ENCODE measurements at regions not wholly inside any gene's neighbourhood (a gene's known extent, or its start where the extent isn't known, plus 50 kb on each side); places are given as distances from the start of the nearest gene placed in this dataset.

DNA sequence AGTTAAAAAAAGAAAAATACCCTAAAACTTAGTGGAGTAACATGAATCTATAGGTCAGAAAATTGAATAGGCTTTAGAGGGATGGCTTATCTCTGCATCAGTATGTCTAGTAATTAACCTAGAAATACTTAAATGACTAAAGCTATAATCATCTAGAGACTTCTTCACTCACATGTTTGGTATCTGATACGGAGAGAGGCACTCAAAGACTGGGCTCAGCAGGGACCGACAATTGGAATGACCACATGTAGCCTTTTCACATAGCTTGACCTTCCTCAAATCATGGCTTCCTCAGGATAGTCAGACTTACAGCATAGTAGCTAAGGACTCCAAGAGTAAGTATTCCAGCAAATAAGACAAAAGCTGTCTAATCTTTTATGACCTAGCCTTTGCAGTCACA lies 105.3 kb upstream of the RORB start:
- H3K4me1 ChIP-seq: no peaks in the 10 kb centered on the region

DNA sequence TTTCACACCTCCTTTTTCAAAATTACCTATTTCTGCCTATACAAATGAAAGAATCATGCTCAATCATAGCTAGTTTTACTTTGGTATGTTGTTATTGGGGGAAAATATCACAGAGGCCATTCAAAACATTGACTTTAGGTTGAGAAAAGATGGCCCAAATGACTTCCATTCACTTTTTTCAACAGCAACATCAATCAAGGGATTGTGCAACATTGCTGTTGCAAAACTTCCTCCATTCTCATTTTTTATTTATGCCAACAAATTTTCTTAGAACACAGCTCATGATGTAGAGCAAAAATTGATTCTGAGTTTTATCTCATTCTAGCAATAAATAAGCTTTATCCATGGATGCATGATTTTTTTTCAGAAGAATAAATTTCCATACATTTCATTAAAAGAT lies 93.6 kb upstream of the RORB start:
- Mint-ChIP-seq H3K27me3 (ENCODE audit: insufficient read depth, low read depth) (no peaks in the 10 kb centered on the region), H3K4me1 (peaks cover 5% of the 10 kb centered on the region), H3K36me3 (no peaks in the 10 kb centered on the region), H3K4me3 (no peak overlapping the region), H3K9me3 (peaks cover 19% of the 10 kb centered on the region), H3K27ac (no peak overlapping the region)
- no peaks in the 10 kb centered on the region for H3K36me3 ChIP-seq
- H3K4me2 ChIP-seq: no peak overlapping the region
- H3K27me3 ChIP-seq: no peaks in the 10 kb centered on the region
- H3K4me1 ChIP-seq: no peaks in the 10 kb centered on the region
- no peak overlapping the region for H3K27ac ChIP-seq
- no peak overlapping the region for H3K4me3 ChIP-seq
- H2AFZ ChIP-seq (replicated peaks): no peak overlapping the region
- H3K9me3 ChIP-seq (ENCODE audit: low read depth): peaks cover 7% of the 10 kb centered on the region
- TF ChIP-seq EZH2 (IDR thresholded peaks at IDR 0.05): no peak
- TF ChIP-seq, protein P1, sequence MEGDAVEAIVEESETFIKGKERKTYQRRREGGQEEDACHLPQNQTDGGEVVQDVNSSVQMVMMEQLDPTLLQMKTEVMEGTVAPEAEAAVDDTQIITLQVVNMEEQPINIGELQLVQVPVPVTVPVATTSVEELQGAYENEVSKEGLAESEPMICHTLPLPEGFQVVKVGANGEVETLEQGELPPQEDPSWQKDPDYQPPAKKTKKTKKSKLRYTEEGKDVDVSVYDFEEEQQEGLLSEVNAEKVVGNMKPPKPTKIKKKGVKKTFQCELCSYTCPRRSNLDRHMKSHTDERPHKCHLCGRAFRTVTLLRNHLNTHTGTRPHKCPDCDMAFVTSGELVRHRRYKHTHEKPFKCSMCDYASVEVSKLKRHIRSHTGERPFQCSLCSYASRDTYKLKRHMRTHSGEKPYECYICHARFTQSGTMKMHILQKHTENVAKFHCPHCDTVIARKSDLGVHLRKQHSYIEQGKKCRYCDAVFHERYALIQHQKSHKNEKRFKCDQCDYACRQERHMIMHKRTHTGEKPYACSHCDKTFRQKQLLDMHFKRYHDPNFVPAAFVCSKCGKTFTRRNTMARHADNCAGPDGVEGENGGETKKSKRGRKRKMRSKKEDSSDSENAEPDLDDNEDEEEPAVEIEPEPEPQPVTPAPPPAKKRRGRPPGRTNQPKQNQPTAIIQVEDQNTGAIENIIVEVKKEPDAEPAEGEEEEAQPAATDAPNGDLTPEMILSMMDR (IDR thresholded peaks at IDR 0.05): no peak
- no peak for TF ChIP-seq EZH2phosphoT487 (IDR thresholded peaks at IDR 0.05)
- no peaks in the 10 kb centered on the region for H4K20me1 ChIP-seq (ENCODE audit: low read depth)
- no peak overlapping the region for H3K9ac ChIP-seq
- no peaks in the 10 kb centered on the region for H3K79me2 ChIP-seq (ENCODE audit: low read depth)
- no peaks in the 10 kb centered on the region for H3F3A ChIP-seq (ENCODE audit: low read depth)
- DNase-seq (ENCODE audit: low spot score): no peak

More for the DNA sequence above, 105.3 kb upstream of the RORB start:
- H3K4me3 Mint-ChIP-seq: no peak overlapping the region
- no peak overlapping the region for H2AFZ ChIP-seq (replicated peaks)
- DNase-seq (ENCODE audit: low spot score): no peak
- H4K20me1 ChIP-seq (ENCODE audit: low read depth): no peaks in the 10 kb centered on the region
- H3K36me3 Mint-ChIP-seq: no peaks in the 10 kb centered on the region
- H3K36me3 ChIP-seq: no peaks in the 10 kb centered on the region
- no peak overlapping the region for H3K4me3 ChIP-seq
- H3K79me2 ChIP-seq (ENCODE audit: low read depth): no peaks in the 10 kb centered on the region
- no peak overlapping the region for H3K27ac Mint-ChIP-seq
- H3K27me3 ChIP-seq: no peaks in the 10 kb centered on the region
- H3K4me1 Mint-ChIP-seq: no peaks in the 10 kb centered on the region
- no peaks in the 10 kb centered on the region for H3K27me3 Mint-ChIP-seq (ENCODE audit: insufficient read depth, low read depth)
- H3K4me2 ChIP-seq: no peak overlapping the region
- no peaks in the 10 kb centered on the region for H3K9me3 Mint-ChIP-seq
- no peaks in the 10 kb centered on the region for H3F3A ChIP-seq (ENCODE audit: low read depth)
- no peak overlapping the region for H3K9ac ChIP-seq
- H3K9me3 ChIP-seq (ENCODE audit: low read depth): no peaks in the 10 kb centered on the region
- TF ChIP-seq EZH2 (IDR thresholded peaks at IDR 0.05) (no peak), EZH2phosphoT487 (IDR thresholded peaks at IDR 0.05) (no peak)
- TF ChIP-seq, protein P1 (IDR thresholded peaks at IDR 0.05): no peak
- no peak overlapping the region for H3K27ac ChIP-seq

DNA sequence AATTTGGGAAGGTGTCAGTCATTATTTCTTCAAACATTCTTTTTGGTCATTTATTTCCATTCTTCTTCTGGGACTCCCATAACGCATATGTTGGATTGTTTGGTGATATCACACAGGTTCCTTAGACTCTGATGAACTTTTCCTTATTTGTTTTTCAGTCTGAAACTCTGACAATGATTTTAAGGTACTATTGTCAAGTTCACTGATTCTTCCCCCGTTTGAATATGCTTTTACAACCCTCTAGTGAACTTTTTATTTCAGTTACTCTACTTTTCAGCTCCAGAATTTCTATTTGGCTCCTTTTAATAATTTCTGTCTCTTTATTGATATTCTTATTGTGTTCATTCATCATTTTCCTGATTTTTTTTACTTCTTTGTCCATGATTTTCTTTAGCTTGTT lies 92.5 kb upstream of the RORB start:
- DNase-seq (ENCODE audit: low spot score): no peak
- H3F3A ChIP-seq (ENCODE audit: low read depth): no peaks in the 10 kb centered on the region
- H3K4me3 ChIP-seq: no peak overlapping the region
- no peak overlapping the region for H3K27ac ChIP-seq
- no peak overlapping the region for H2AFZ ChIP-seq (replicated peaks)
- Mint-ChIP-seq H3K36me3 (no peaks in the 10 kb centered on the region), H3K27me3 (ENCODE audit: insufficient read depth, low read depth) (no peaks in the 10 kb centered on the region), H3K9me3 (peaks cover 19% of the 10 kb centered on the region), H3K4me3 (no peak overlapping the region), H3K4me1 (peaks cover 5% of the 10 kb centered on the region), H3K27ac (no peak overlapping the region)
- H3K4me2 ChIP-seq: no peak overlapping the region
- no peak overlapping the region for H3K9ac ChIP-seq
- TF ChIP-seq EZH2 (IDR thresholded peaks at IDR 0.05): no peak
- TF ChIP-seq EZH2phosphoT487 (IDR thresholded peaks at IDR 0.05): no peak
- TF ChIP-seq, protein P1 (IDR thresholded peaks at IDR 0.05): no peak
- H3K9me3 ChIP-seq (ENCODE audit: low read depth): peaks cover 7% of the 10 kb centered on the region
- H3K4me1 ChIP-seq: no peaks in the 10 kb centered on the region
- H3K36me3 ChIP-seq: no peaks in the 10 kb centered on the region
- H3K27me3 ChIP-seq: no peaks in the 10 kb centered on the region
- no peaks in the 10 kb centered on the region for H3K79me2 ChIP-seq (ENCODE audit: low read depth)
- no peaks in the 10 kb centered on the region for H4K20me1 ChIP-seq (ENCODE audit: low read depth)
